HepG2 (cell line): ENCODE measurements at regions not wholly inside any gene's neighbourhood (a gene's known extent, or its start where the extent isn't known, plus 50 kb on each side); places are given as distances from the start of the nearest gene placed in this dataset.
"Not testable (repeated sequence)": the region's sequence is repeated elsewhere in the genome, so short reads cannot be mapped to it uniquely, and the experiment has no call there.

Experiments
- ATAC-seq: fragments of 200-7000 bp; cut with Tn5 transposase; 3 replicates; pipeline ENCODE4 v1.9.1; 2020; ENCODE audit warnings: mild to moderate bottlenecking, moderate library complexity
- BruUV-seq: library from RNA; stranded (reverse); fragments of 400-500 nt; replicated peaks from 2 replicates; lab custom pipeline; 2021; lab: Mats Ljungman, UMichigan
- CTCF ChIA-PET: fragments of 300-600 bp; formaldehyde crosslinking; extraction: SDS; loops from one replicate; lab custom pipeline; 2021; ENCODE audit warnings: low total read pairs, inconsistent platforms, low intra/inter-chr PET ratio; lab: Yijun Ruan, JAX
- POLR2A ChIA-PET: fragments of 350-600 bp; sonication (Branson Sonifier 250); formaldehyde crosslinking; loops from one replicate; lab custom pipeline; 2020; ENCODE audit warnings: antibody characterized with exemption, inconsistent platforms; lab: Yijun Ruan, JAX
- DNase-seq: peaks from one replicate; pipeline ENCODE4 v3.0.0-alpha.2; 2015; ENCODE audit warnings: low spot score
- FAIRE-seq: peaks from 3 replicates; lab custom pipeline; 2011; peaks lifted over from hg19 to GRCh38; lab: Jason Lieb, UNC
- H2AFZ ChIP-seq: one replicate; pipeline ENCODE4 v1.6.1; 2011; ENCODE audit warnings: low read length, inconsistent platforms
- H3K27ac ChIP-seq: fragments of 300-600 bp; 3 replicates; pipeline ENCODE4 v1.8.0; 2011; ENCODE audit warnings: mixed run types, mild to moderate bottlenecking, mixed read lengths, low read length, inconsistent platforms; ENCODE audit not compliant: insufficient read depth; ENCODE audit errors: extremely low read length
- H3K27me3 ChIP-seq, 2 experiments: fragments of 200-600 bp in 1 of 2; 2 replicates in 1 of 2; 3 replicates in 1 of 2; pipeline versions ENCODE4 v1.6.0 to v1.8.0; 2011; ENCODE audit warnings: low read length in 2 of 2, mild to moderate bottlenecking in 2 of 2, moderate library complexity in 2 of 2, inconsistent platforms in 1 of 2; ENCODE audit not compliant: insufficient read depth in 2 of 2, control insufficient read depth in 1 of 2
- H3K36me3 ChIP-seq, 2 experiments: fragments of 200-600 bp in 1 of 2; replicated peaks in 1 of 2; 2 replicates in 1 of 2; 3 replicates in 1 of 2; pipeline versions ENCODE4 v1.5.1 to v1.8.0; 2011; ENCODE audit warnings: low read length in 2 of 2, inconsistent platforms in 1 of 2; ENCODE audit not compliant: insufficient read depth in 2 of 2, control insufficient read depth in 1 of 2
- H3K4me1 ChIP-seq: 2 replicates; pipeline ENCODE4 v1.5.1; 2012; ENCODE audit warnings: low read length, inconsistent platforms; ENCODE audit not compliant: insufficient read depth
- H3K4me2 ChIP-seq: 2 replicates; pipeline ENCODE4 v1.6.0; 2011; ENCODE audit warnings: low read depth, low read length, inconsistent platforms
- H3K4me3 ChIP-seq, 3 experiments: fragments of 200-600 bp in 1 of 3; sonication (generic), shearing (Covaris generic) in 1 of 3; replicated peaks in 1 of 3; 2 replicates each; pipeline ENCODE4 v1.5.1; 2011 to 2016; ENCODE audit warnings: low read length in 3 of 3, inconsistent platforms in 2 of 3, low read depth in 2 of 3, mild to moderate bottlenecking in 2 of 3, control low read depth in 1 of 3, mixed read lengths in 1 of 3; ENCODE audit not compliant: insufficient read depth in 1 of 3
- H3K79me2 ChIP-seq: one replicate; pipeline ENCODE4 v1.6.1; 2011; ENCODE audit warnings: low read length, inconsistent platforms; ENCODE audit not compliant: insufficient read depth
- H3K9ac ChIP-seq: 2 replicates; pipeline ENCODE4 v1.6.0; 2011; ENCODE audit warnings: mild to moderate bottlenecking, low read depth, low read length, inconsistent platforms; ENCODE audit not compliant: insufficient read depth
- H3K9me3 ChIP-seq: 2 replicates; pipeline ENCODE4 v1.5.1; 2012; ENCODE audit warnings: mild to moderate bottlenecking, low read length
- H4K20me1 ChIP-seq: 2 replicates; pipeline ENCODE4 v1.6.0; 2011; ENCODE audit warnings: inconsistent platforms, mild to moderate bottlenecking, low read length, moderate library complexity; ENCODE audit not compliant: insufficient read depth
- CHD2 ChIP-seq: IDR thresholded peaks from 2 replicates; pipeline ENCODE4 v1.6.1; 2011; ENCODE audit warnings: low read depth, low read length, improper control_type of control experiment
- IKZF4 ChIP-seq: sonication (generic); formaldehyde crosslinking; IDR thresholded peaks from 2 replicates; pipeline ENCODE4 v1.5.1; 2020; ENCODE audit warnings: borderline replicate concordance, mild to moderate bottlenecking, low read depth, missing genetic modification reagents; ENCODE audit errors: not compliant biosample characterization
- SRSF9 ChIP-seq: fragments of 200-400 bp; formaldehyde crosslinking; IDR thresholded peaks from 2 replicates; pipeline ENCODE4 v1.6.1; 2018; ENCODE audit warnings: borderline replicate concordance, mild to moderate bottlenecking, low read depth, low read length; ENCODE audit not compliant: insufficient read depth, poor library complexity, severe bottlenecking
- TGIF2 ChIP-seq: IDR thresholded peaks from 2 replicates; pipeline ENCODE4 v1.6.1; 2016; ENCODE audit warnings: control low read depth, missing compliant biosample characterization
- ZEB1 ChIP-seq: IDR thresholded peaks from 2 replicates; pipeline ENCODE4 v1.6.1; 2012; ENCODE audit warnings: mild to moderate bottlenecking, low read depth, inconsistent platforms; ENCODE audit not compliant: insufficient replicate concordance
- ZNF383 ChIP-seq: sonication (generic); formaldehyde crosslinking; IDR thresholded peaks from 2 replicates; pipeline ENCODE4 v1.4.0; 2020; ENCODE audit warnings: missing genetic modification reagents, mild to moderate bottlenecking, borderline replicate concordance
- ZNF431 ChIP-seq: sonication (generic); formaldehyde crosslinking; IDR thresholded peaks from 2 replicates; pipeline ENCODE4 v1.9.0; 2022; ENCODE audit warnings: missing genetic modification reagents, low read depth, mild to moderate bottlenecking, borderline replicate concordance
- WGBS: methylation state at CpG from one replicate; pipeline ENCODE4 v1.1.6; 2017; ENCODE audit warnings: low lambda C conversion rate; 5-methylcytosine and 5-hydroxymethylcytosine counted together
- in situ Hi-C: cut with HindIII; loops from 2 replicates; pipeline ENCODE4 v1.10.0; 2017; ENCODE audit warnings: low pct_unique_long_range_greater_than_20kb; ENCODE audit not compliant: extremely low pct_ligation_motif_present
- intact Hi-C: fragments of 100-400 bp; cut with micrococcal nuclease; formaldehyde crosslinking; loops from one replicate; pipeline ENCODE4 v1.10.0; 2022; ENCODE audit not compliant: unreplicated experiment
- TF ChIP-seq, protein P1 (sequence below): sonication (generic); formaldehyde crosslinking; IDR thresholded peaks from 2 replicates; pipeline ENCODE4 v1.5.0; 2020; ENCODE audit warnings: missing genetic modification reagents

GRCh38 chr5:25199902-25200301 is 555.1 kb upstream of the CDH10 start:
- CTCF ChIA-PET, in situ Hi-C loops: not testable (repeated sequence)
- 59% methylated on average over 10 of the region's 23 CpGs for WGBS

GRCh38 chr5:25190521-25191000 is 545.8 kb upstream of the CDH10 start:
- H4K20me1 ChIP-seq, result no peaks in the 10 kb centered on the region
- no peaks in the 10 kb centered on the region for H3K27me3 ChIP-seq
- POLR2A ChIA-PET, result no interaction called here
- no peak overlapping the region for H3K27ac ChIP-seq
- TF ChIP-seq IKZF4 (CRISPR knock-in tag), result no peak
- TF ChIP-seq, all 625 proteins: peak for 0
- no peak for FAIRE-seq
- no peak overlapping the region for H2AFZ ChIP-seq
- H3K9me3 ChIP-seq, result peaks cover 32% of the 10 kb centered on the region
- in situ Hi-C loops, result no loop called here
- no peak overlapping the region for H3K4me3 ChIP-seq
- WGBS, result 79% methylated on average over 31 of the region's 55 CpGs
- no peaks in the 10 kb centered on the region for H3K4me1 ChIP-seq
- H3K36me3 ChIP-seq, result no peaks in the 10 kb centered on the region
- BruUV-seq, result no TSS peak
- intact Hi-C loops, result no loop called here
- H3K4me2 ChIP-seq, result no peak overlapping the region
- H3K79me2 ChIP-seq, result no peaks in the 10 kb centered on the region
- no peak overlapping the region for H3K9ac ChIP-seq
- DNase-seq, result no peak
- no peak for ATAC-seq
- CTCF ChIA-PET, result no interaction called here

More at GRCh38 chr5:25199902-25200301, 555.1 kb upstream of the CDH10 start:
- H2AFZ ChIP-seq, H3K4me1 ChIP-seq, H3K36me3 ChIP-seq, FAIRE-seq, BruUV-seq, H3K27me3 ChIP-seq, H3K4me3 ChIP-seq, H4K20me1 ChIP-seq, H3K4me2 ChIP-seq, POLR2A ChIA-PET, intact Hi-C loops, DNase-seq, ATAC-seq, H3K27ac ChIP-seq, H3K9ac ChIP-seq, H3K79me2 ChIP-seq: not testable (repeated sequence)
- peaks cover 21% of the 10 kb centered on the region for H3K9me3 ChIP-seq

GRCh38 chr5:25181249-25181648 is 536.5 kb upstream of the CDH10 start:
- no peak overlapping the region for H3K27ac ChIP-seq
- no peak for ATAC-seq
- H3K79me2 ChIP-seq, result no peaks in the 10 kb centered on the region
- peaks cover 61% of the 10 kb centered on the region for H3K9me3 ChIP-seq
- H3K27me3 ChIP-seq, result no peaks in the 10 kb centered on the region
- intact Hi-C loops, result no loop called here
- no peak for DNase-seq
- H3K9ac ChIP-seq, result no peak overlapping the region
- H2AFZ ChIP-seq, result no peak overlapping the region
- no TSS peak for BruUV-seq
- H3K4me1 ChIP-seq, result no peaks in the 10 kb centered on the region
- POLR2A ChIA-PET, result no interaction called here
- WGBS, result 20% methylated on average over 1 of the region's 5 CpGs
- no peak overlapping the region for H3K4me3 ChIP-seq
- no peaks in the 10 kb centered on the region for H3K36me3 ChIP-seq
- in situ Hi-C loops, result no loop called here
- no peak overlapping the region for H3K4me2 ChIP-seq
- no peak for TF ChIP-seq ZEB1
- TF ChIP-seq ZNF383 (CRISPR knock-in tag), result no peak
- TF ChIP-seq TGIF2 (CRISPR knock-in tag), result no peak
- no peak for TF ChIP-seq CHD2
- TF ChIP-seq, protein P1, sequence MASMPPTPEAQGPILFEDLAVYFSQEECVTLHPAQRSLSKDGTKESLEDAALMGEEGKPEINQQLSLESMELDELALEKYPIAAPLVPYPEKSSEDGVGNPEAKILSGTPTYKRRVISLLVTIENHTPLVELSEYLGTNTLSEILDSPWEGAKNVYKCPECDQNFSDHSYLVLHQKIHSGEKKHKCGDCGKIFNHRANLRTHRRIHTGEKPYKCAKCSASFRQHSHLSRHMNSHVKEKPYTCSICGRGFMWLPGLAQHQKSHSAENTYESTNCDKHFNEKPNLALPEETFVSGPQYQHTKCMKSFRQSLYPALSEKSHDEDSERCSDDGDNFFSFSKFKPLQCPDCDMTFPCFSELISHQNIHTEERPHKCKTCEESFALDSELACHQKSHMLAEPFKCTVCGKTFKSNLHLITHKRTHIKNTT (CRISPR knock-in tag), result no peak
- no peak for TF ChIP-seq SRSF9
- no peak for TF ChIP-seq ZNF431 (CRISPR knock-in tag)
- no peak for FAIRE-seq
- CTCF ChIA-PET, result no interaction called here
- H4K20me1 ChIP-seq, result no peaks in the 10 kb centered on the region; the same call in 1 of the 2 replicates
